Lung microvascular endothelial cell (primary cell): ENCODE measurements at regions not wholly inside any gene's neighbourhood (a gene's known extent, or its start where the extent isn't known, plus 50 kb on each side); places are given as distances from the start of the nearest gene placed in this dataset.
"Not testable (repeated sequence)": the region's sequence is repeated elsewhere in the genome, so short reads cannot be mapped to it uniquely, and the experiment has no call there.

Experiments
- DNase-seq, 2 donors: peaks; one replicate each; pipeline versions ENCODE4 v3.0.0 to v3.0.0-alpha.2; 2010; ENCODE audit warnings: low read depth in 2 of 2

DNA sequence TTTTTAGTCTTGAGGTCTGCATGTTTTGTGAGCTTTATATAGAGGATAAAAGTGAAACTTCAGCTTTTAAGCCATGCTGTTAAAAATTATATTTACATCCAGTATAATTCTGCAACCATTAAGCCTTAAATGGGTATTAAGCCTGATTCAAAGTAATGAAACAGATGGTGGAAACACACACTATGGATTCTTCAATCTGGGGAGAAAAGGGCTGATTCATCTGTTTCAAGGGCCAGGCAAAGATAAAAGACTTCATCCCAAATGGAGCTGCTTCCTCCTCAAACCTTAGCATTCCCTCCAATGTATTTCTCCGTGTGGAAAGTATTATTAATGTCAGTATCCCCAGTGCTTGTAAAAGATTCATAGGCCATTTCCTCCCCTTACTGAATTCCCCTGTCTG is 367.4 kb upstream of the ZFHX3 start:
- DNase-seq, result no peak

DNA sequence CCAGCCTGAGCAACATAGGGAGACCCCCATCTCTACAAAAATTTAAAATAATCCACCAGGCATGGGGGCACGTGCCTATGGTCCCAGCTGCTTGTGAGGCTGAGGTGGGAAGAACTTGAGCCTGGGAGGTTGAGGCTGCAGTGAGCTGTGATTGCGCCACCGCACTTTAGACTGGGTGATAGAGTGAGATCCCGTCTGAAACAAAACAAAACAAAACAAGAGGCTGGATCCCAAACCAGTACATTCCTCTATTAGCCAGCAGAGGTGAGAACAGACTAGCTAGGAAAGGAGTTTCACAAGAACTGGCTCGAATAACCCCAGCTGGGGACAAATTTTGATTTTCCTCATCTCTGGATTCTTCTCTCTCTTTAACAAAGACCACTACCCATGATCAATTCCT is 366.7 kb upstream of the ZFHX3 start:
- no peak for DNase-seq

- no peak for DNase-seq
Observed at GRCh38 chr16:73413830-73414190, 365.9 kb upstream of the ZFHX3 start.

DNA sequence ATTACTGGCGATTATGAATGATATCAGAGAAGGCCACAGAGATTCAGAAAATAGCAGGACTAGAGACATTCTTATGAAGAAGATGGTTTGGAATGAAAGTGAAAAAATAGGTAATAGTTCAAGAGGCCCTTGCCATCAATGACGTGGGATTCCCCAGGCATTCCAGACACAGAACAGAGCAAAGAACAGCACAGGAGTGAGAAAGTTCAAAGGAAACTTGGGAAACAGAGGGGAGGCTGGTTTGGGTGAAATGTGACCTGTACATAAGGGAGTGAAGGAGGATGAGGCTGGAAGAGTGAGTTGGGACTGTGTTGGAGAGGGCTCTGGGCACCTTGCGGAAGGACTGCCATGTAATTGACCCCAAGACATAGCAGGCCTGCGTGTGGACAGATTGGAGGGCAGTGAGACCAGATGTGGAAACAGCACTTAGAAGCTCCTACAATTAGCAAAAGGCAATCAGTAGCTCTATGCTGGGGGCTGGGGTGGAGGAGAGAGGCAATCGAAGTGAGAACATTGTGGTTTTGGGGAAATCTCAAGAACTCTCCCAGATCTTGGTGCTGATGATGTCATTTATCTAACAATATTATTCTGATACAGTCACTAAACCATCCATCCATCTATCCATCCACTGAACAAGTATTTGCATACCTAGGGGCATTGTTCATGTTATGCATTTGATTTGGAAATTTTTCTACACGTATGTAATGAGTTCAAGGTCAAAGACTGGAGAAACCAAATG is 365.3 kb upstream of the ZFHX3 start:
- no peak for DNase-seq

GRCh38 chr16:73412416-73412815 is 364.5 kb upstream of the ZFHX3 start:
- no peak for DNase-seq

GRCh38 chr16:73408716-73409115 is 360.8 kb upstream of the ZFHX3 start:
- DNase-seq, result no peak

GRCh38 chr16:73408311-73408710 is 360.4 kb upstream of the ZFHX3 start:
- DNase-seq, result no peak

DNA sequence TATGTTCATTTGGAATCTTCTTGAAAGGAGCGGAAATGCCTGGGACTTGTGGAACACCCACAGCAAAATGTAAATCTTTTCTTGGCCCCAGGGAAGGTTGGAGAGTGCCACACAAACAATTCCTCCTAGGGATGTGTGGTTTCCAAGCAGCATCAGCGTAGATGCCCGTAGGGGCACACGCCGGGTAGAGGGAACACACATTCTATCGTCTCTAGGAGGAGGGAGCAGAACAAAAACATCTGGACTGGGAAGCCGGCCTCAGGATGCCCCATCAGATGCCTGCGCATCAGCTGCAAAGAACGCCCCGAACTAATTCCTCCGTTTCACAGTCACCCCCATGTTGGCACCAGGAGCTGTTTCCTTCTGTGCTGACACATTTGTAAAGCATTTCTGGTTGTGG is 357.9 kb upstream of the ZFHX3 start:
- no peak for DNase-seq

DNA sequence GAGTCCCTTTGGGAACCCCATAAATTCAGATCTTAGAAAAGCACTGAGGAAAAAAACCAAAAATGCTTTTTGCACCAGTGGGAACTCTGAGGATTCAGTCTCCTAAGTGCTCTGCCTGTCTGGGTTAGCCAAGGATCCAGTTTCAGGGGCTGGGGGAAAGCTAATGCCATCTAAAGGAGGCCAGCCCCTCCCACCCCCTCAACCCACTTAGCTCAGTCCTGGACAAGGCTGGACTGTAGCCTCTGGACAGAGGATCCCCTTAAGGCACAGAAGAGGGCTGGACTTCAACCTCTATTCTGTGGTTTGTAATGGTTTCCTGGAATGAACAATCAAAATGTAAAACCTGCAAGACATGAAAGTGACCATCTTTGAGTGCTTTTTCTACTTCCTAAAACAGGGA is 356.1 kb upstream of the ZFHX3 start:
- no peak for DNase-seq

GRCh38 chr16:73403291-73403690 is 355.4 kb upstream of the ZFHX3 start:
- DNase-seq, result no peak

DNA sequence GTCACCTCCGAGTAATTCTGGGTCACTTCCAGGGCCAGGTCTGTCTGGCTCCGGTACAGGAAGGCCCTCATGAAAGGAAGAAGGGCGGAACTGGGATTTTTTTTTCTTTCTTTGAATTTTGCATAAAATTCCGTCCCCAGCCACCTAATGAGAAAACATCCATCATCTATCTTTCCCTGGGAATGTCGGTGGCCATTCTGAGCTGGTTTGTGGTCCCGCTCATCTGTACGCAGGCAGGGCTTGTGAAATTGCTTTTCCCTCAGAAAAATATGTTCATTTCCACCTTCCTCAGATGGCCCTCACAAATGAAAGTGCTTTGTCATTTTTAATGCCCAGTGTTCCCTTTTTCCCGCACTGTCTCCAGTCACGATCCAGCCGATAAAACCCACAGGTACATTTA is 353.0 kb upstream of the ZFHX3 start:
- DNase-seq, result no peak

DNA sequence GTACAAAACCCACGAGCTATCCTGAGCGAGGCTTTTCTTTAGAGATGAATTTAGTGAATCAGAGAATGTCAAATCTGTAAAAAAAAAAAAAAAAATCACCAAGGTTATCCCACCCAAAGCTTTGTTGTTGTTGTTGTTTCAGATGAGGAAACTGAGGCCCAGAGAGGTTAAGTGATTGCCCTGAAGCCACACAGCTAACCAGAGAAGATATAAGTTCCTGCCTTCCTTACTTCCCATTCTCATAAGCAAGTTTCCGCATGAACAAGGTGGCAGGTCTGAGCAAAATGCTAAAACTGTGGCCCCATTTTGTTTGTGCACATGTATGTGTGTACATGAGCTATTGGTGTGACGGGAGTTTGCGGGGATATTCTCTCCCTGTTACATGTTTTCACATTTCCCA is 352.1 kb upstream of the ZFHX3 start:
- DNase-seq, result no peak

GRCh38 chr16:73399486-73399885 is 351.6 kb upstream of the ZFHX3 start:
- no peak for DNase-seq

DNA sequence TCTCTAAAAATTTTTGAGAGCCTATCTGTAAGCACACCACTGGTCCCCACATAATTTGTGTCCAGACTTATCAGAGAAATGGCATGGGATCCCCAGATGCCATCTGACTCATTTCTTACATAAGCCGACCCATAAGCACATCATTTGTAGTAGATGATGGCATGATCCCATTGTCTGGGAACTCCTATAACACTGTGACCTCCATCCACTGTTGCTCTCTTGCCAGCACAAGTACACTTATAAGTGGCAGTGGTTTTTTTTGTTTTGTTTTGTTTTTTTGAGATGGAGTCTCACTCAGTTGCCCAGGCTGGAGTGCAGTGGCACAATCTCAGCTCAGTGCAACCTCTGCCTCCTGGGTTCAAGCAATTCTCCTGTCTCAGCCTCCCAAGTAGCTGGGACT is 350.7 kb upstream of the ZFHX3 start:
- not testable (repeated sequence) for DNase-seq

- DNase-seq, result no peak
Observed at GRCh38 chr16:73396556-73396955, 348.6 kb upstream of the ZFHX3 start.

DNA sequence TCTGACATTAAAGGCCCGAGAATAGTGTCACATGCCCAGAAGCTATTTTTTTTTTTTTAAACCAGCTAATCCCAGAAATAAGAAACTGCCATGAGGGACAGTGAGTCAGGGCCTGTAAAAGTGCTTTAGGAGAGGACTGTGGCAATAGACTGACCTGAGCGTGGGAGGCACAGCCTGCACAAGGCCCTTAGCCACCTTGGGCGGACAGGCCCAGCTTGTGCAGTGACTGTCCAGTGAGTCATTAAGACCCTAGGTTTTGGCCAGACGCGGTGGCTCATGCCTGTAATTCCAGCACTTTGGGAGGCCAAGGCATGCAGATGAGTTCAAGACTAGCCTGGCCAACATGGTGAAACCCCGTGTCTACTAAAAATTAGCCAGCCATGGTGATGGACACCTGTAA is 343.0 kb upstream of the ZFHX3 start:
- no peak for DNase-seq

DNA sequence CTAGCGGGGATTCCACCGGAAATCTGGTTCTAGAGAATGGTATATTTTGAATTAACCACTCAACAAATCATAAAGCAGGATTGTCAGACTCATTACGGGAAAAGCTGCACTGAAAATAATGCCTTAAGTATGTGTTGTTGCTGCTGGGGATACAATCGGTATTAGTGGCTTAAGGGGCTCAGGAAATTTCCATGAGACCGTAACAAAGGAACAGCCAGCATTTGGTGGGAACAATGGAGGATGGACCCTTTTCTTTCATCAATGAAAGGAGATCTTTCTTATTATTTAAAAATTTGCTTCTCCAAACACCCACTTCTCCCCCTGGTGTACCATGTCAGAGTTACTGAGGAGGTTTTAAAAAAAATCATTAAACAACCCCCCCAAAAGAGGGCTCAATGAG is 342.6 kb upstream of the ZFHX3 start:
- DNase-seq, result no peak

DNA sequence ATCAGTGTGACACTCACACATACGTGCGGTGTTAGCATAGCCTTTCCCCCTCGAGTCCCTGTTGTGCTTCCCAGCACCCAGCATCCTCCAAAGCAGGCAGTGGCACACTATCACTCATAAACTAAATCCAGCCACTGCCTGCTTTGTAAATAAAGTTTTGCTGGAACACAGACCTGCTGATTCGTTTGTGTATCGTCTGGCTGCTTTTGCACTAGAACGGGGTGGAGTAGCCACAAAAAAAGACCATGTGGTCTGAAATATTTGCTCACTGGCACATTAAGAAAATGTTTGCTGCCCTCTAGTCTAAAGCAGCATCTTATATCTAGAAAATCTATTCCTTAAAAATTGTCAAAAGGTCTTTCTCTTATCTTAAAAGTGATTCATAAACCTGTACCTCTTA is 341.2 kb upstream of the ZFHX3 start:
- DNase-seq, result no peak

- DNase-seq, result no peak
Observed at GRCh38 chr16:73387979-73388378, 340.1 kb upstream of the ZFHX3 start.

GRCh38 chr16:73385696-73386095 is 337.8 kb upstream of the ZFHX3 start:
- no peak for DNase-seq

DNA sequence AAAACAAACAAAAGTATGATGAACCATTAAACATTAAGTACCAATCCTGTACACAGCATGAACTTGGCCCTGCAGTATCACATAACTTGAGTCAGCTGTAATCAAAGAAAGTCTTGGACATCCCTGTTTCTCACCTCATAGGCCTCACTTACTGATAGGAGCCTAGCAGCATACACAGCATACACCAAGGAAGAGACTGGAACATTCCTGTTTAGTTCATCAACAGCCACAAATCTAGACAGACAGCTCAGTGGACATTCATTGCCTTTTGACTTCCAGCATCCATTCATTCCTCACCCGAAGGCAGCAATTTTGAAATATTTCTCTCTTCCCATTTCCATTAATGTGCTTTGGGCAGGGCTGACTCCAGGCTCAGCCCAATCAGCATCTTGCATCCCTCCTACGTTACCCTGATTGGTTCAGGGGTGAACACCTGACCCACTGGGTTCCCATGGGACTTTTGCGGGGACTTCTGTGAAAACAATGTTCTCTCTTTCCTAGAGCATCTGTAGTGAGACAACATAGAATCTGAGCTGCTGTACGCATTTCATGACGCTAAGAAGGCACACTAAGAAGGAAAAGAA is 336.7 kb upstream of the ZFHX3 start:
- DNase-seq, result no peak

DNA sequence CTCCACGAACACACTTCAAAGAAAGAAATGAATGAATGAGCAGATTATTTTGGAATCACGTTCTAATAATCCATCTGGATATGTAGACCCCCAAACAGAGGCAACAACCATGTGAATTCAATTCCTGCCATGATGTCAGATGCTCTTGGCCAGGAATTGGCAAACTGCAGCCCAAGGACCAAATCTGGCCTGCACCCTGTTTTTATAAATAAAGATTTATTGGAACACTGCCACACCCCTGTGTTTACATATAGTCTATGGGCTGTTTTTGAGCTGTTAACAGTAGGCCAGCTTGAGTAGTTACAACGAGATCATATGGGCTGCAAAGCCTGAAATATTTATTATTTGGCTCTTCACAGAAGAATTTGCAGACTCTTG is 336.0 kb upstream of the ZFHX3 start:
- DNase-seq, result no peak

- DNase-seq, result no peak
Observed at GRCh38 chr16:73383195-73383987, 335.5 kb upstream of the ZFHX3 start.
